HG02885 (cell line): ENCODE measurements at regions not wholly inside any gene's neighbourhood (a gene's known extent, or its start where the extent isn't known, plus 50 kb on each side); places are given as distances from the start of the nearest gene placed in this dataset.
"Not testable (repeated sequence)": the region's sequence is repeated elsewhere in the genome, so short reads cannot be mapped to it uniquely, and the experiment has no call there.

Source experiments
- ATAC-seq: cut with Tn5 transposase; IDR thresholded peaks from one replicate; pipeline ENCODE4 v1.9.1; 2021; ENCODE audit warnings: mild to moderate bottlenecking; ENCODE audit not compliant: unreplicated experiment, poor library complexity

DNA sequence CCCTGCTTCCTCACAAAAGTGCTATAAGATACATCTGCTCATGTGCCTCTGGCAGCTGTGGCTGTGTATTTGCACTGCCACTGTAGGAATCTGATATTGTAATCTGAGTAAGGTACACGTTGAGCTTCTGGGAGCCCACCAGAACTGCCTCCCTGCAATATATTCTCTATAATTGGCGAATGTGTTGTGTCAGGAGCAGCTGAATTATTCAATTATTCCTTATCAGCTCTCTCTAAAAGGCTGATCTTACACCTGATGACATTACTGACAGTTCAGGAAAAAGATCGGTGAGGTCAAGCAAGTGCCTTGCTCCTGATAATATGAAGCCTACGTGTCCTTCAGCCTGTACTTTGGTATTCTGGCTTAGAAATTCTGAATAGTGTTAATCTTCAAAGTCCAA is 1015.0 kb downstream of the CDH9 start:
- no peak for ATAC-seq

DNA sequence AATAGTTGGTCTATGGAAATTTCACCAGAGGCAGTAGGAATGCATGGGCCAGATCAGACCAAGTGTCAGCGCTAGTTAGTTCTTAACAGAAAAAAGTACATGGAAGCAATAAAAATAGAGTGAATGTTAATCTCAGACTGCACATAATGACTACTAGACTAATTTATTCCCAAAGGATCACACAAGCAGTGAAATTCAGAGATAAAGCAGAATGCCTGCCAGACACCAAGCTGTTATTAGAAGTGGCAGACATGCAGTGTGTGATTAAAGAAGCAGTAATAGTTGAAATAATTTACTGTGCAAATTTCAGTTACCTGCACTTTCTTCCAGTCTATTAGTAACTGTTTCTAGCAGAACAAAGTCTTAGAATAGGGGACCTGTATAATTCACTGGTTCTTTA is 1024.2 kb downstream of the CDH9 start:
- no peak for ATAC-seq

DNA sequence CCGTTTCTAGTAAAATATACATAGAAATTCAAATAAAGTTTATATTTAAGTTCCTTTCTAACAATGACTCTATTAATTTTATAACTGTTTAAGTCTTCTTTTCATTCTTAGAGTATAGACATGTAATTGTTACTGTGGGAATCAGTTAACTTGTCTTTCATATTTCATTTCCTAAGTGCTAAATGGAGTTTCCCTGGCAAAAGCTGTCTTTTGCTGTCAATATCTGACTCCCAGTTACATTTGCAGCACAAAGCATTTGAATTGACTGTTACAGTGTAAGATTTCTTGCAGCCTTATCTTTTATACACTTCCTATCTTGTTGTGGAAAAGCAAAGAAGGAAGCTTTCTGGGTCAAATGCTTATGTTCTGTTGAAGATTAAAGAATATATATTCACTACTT is 1026.3 kb downstream of the CDH9 start:
- no peak for ATAC-seq

DNA sequence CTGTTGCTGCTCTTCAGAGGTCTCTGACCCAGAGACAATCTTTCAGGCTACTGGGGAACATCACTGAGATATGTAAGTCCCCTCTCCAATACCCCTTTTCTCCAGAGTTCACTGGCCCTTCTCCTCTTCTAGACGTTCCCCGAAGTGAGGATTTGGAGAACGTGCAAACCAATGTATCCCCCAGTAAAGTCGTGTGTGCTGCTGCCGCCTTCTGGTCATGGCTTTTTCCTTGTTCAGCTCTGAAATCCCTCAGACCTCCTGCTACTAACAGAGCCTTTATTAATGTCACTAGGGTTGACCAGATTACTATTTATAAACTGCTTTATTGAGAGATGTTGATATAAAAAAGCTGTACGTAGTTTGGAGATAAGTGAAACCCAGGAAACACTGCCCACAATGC is 1028.6 kb downstream of the CDH9 start:
- no peak for ATAC-seq

DNA sequence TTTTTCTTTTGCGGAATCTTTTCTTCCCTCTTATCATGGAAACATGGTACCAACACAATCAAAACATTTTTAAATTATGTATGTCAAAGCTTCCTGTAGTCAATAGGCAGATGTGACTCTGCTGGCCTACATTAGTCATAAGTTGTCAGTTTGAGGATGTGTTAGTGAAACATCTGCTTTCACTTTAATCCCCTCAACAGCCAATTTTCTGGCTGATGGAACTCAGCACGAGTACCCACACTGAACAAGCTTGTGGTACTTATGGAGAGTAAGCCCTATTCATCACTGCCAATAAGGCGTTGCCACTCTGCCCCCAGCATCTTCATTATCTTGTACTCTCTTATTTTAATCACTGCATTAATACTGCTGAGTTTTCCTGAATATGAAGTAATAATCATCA is 1034.4 kb downstream of the CDH9 start:
- ATAC-seq: no peak

DNA sequence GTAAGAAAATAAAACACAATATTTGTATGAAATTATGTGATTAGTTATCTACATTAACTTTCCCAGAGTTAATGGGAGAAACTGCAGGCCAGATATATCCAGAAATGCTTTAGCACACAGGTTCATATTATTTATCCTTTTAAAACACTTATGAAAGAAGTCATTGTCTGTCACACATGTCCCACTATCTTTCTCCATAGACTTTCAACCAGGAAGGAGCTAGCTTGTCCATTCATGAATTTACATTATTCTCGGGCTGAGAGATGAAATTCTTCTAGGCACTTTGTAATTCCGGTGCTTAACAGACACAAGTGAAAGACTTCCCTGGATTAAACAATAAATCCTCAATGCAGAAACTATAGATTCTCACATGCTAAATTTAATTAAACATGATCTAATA is 1043.2 kb downstream of the CDH9 start:
- ATAC-seq: no peak

DNA sequence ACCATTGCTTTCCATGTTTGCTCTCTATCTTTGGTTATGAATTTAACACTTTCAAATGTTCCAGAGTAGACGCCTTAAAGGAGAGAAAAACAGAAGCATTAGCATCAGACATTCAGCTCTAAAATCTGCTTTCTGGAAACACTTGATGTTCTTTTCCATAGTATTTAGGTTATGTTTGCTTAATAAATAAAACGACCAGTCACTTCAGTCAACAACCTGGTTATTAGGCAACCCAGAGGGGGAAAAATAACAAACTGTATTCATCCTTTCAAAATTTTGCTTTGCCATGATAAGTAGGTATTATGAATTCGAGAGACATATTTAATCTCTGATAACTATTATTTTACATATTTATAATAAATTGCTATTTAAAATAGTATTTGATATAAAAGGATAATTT is 1044.7 kb downstream of the CDH9 start:
- ATAC-seq: no peak

DNA sequence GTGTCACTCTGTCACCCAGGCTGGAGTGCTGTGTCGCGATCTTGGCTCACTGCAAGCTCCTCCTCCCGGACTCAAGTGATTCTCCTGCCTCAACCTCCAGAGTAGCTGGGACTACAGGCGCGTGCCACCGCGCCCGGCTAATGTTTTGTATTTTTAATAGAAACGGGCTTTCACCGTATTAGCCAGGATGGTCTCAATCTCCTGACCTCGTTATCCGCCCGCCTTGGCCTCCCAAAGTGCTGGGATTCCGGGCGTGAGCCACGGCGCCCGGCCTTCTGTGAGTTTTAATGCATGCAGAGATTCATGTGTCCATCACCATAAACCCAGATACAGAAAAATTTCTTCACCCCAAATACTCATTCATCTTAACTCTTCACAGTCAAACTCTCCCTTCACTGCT is 1046.7 kb downstream of the CDH9 start:
- ATAC-seq: no peak

DNA sequence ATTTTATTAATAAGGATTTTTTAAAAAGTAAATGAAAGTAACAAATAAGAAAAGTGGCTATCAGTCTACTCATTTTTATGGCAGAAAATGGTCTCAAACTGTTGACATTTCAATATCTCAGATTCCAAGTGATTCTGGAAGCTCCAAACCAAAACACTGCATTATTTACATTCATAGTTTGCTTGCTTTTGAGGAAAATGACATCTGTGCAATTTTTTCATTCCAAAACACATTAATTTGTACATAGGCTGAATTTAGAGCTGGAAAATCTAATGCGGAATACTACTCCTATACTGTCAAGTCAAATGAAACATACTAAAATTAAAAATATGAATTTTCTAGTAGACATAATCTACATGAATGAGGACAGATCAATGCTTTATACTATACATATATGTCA is 1047.6 kb downstream of the CDH9 start:
- no peak for ATAC-seq

DNA sequence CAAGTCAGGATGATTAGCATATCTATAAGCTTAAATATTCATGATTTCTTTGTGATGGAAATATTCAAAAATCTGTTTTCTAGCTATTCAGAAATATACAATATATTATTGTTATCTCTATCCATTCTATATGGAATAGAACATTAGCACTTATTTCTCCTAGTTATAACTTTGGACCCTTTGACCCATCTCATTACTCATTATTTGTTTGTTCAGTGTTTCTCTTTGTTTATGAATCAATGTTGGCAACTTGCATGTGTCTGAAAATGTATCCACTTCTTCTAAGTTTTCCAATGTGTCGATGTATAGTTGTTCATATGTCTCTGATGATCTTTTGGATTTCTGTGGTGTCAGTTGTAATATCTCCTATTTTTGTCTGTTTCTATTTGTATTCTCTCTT is 1059.3 kb downstream of the CDH9 start:
- no peak for ATAC-seq

DNA sequence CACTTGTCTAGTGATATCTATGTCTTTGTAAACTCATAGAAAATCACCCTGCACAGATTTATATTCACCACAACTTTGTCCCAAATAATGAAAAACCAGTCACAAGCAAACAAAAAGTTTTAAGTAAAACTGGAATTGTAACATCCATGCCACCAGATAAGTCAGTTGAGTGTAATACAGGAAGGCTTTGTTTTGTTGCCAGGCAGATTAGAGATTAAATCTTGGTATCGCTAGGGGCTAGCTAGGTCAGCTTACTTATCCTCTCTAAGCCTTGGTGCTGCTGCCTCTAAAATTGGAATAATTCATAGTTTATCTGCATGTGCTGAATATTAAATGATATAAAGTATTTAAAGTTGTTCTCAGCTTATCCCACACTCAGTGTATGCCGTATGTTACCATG is 1062.5 kb downstream of the CDH9 start:
- ATAC-seq: no peak

DNA sequence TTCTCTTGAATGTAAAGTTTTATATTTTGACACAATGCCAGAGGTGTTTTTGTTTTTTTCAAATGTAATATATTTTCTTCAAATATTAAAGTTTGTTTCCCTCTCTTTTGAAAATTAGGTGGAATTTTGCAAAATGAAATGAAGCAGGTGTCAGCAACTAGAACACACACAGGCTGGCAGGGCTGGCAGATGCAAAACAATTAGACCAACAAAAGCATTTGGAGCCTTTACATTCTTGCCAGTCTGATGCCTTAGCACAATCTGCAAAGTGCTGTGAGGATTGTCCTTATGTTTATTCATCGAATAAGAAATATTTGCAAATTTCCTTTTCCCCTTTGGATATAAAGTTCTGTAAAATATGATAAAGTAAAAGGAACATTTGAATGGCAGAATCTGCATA is 1063.9 kb downstream of the CDH9 start:
- no peak for ATAC-seq

DNA sequence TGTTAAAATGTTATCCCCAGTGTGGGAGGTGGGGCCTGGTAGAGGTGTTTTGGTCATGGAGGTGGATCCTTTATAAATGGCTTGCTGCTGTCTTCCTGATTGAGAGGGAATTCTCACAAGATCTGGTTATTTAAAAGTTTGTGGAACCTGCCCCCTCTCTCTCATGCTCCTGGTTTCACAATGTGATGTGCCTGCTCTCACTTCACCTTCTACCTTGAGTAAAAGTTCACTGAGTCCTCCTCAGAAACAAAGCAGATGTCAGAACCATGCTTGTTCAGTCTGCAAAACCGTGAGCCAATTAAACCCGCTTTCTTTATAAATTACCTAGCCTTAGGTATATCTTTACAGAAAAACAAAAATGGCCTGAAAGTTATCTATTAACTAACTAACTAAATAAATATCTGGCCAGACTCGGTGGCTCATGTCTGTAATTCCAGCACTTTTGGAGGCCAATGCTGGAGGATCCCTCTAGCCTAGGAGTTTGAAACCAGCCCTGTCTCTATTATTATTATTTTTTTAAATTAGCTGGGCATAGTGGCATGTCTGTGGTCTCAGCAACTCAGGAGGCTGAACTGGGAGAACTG is 1067.4 kb downstream of the CDH9 start:
- ATAC-seq: no peak

DNA sequence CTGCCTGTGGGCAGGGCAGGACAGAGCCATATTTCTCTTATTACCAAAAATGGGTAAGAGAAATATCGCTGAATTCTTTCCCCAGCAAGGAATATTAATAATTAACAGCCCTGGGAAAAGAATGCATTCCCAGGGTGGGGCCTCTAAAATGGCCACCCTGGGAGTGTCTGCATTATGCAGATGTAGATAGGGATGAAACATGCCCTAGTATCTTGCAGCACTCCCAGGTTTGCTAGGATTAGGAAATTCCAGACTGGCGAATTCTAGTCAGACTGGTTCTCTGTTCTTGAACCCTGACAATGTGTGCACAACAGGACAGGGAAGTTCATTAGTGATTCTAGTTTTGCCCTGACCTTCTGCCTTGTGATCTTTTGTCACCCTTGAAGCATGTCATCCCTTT is 1069.3 kb downstream of the CDH9 start:
- ATAC-seq: not testable (repeated sequence)

DNA sequence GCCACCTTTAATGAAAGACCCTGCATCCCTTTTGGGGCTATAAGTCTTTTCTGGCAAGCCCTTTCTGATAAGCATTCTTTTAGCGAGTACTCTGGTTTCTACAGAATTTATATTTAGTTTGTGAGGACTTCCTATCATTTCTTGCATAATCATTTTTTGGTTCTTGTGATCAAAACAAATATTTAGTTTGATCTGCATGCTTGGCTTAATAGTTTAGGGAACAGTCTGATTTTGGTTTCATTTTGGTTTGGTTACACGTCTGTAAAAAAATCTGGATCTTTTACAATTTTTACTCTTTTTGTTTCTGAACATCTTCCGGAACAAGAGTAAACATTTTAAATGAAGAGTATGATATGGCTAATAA is 1074.4 kb downstream of the CDH9 start:
- ATAC-seq: no peak

DNA sequence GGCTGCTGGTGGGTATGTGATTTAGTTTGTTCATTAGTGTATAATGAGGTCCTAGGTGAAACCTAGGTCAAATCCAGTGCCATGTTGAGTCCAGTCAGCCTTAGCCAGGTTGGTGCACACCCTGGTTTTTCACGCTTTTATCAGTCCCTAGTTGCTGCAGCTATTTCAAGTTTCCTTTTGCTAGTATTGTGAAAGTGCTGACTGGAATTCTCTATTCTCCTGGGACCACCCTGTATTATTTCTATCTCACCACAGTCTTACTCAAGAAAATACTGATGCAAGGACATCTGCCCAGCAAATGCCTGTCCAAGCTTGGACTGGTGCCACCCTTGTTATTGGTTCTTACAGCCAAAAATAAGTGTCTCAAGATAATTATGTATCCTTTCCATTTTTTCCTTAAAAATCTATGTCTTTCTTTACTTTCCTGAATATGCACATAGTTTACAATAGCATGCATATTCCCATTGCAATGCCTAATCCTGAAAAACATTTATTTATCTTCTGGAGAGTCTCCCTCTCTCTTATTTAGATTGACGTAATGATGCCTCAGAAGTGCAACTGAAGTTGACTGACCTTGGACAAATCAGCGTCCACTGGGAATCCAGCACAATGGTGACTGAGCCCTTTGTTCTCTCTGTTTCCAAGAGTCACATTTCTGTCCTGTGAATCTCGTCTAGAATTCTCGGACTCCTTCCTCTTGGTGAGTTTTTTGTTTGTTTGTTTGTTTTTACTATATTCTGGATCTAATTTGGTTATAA is 1075.0 kb downstream of the CDH9 start:
- ATAC-seq: no peak

DNA sequence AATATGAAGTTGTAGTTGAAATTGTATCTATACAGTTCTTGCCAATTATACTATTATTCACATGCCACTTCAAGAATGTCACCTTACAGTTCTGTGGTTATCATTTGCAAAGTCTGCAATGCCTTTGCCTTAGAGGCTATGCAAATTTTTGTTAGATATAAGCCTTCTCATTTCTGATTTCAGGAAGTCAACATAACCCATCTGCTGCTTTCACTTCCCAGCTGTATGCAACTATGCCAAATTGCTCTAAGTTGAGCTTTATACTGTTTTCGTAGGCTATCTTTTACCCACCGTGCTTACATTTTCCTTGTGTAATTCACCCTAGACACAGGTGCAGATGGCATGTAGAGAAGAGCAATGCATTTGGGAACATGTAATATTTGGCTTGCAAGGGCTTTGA is 1083.0 kb downstream of the CDH9 start:
- ATAC-seq: no peak

DNA sequence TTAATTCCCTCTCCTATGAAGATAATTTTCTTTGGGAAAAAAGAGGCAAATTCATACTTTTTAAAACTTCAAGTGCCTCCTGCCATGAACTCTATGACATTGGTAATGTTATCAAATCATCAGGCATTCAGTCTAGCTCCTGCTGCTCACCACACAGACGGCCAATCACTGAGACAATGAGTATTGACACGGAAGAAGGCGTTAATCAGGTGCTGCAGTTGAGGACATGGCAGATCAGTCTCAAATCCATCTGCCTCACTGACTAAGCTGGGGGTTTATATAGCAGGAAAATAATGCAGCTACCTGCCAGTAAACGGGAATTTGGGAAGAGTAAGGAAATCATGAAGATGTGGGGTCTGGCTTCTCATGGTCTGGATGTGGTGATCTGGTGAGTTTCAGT is 1087.7 kb downstream of the CDH9 start:
- no peak for ATAC-seq

DNA sequence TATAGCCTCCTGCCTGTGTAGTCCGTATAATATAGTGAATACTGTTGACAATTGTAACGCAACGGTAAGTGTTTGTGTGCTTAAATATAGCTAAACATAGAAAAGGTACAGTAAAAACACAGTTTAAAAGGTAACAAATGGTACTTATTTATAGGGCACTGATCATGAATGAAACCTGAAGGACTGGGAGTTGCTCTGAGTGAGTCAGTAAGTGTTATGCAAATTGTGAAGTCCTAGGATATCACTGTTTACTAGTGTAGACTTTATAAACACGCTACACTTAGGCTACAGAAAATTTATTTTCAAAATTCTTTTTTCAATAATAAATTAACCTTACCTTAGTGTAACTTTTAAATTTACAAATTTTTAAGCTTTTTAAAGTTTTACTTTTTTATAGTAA is 1090.1 kb downstream of the CDH9 start:
- ATAC-seq: no peak

DNA sequence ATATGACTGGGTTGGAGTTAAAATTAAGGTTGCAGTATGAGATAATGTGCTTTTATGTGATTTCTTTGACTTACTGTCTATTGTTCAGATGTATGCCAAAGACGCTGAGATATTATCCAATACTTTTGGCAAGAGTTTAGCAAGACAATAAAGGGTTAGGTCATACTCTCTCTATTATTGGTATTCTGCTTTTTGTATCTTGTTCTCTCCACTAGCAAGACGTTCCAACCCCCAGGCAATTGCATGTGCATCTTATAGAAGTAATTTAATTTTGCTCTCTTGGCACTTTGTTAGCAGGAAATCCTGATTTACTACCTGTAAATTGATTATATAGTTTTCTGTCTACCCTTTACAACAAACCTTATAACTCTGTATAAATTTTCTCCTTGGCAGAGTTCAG is 1093.6 kb downstream of the CDH9 start:
- ATAC-seq: no peak

DNA sequence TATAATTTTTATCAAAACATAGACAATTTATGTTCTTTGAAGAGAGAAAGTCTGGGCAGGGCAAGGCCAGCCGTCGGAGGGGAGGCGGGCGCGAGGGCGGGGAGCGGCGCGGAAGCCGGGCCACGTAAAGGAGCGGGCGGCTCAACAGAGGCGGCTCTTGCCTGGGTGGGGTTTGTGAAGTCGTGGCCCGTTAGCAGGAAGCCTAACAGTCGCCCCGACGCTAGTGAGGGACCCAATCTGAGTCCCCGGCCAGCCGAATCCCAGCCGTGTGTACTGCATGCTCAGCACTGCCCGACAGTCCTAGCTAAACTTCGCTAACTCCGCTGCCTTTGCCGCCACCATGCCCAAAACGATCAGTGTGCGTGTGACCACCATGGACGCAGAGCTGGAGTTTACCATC is 1129.2 kb downstream of the CDH9 start:
- no peak for ATAC-seq

DNA sequence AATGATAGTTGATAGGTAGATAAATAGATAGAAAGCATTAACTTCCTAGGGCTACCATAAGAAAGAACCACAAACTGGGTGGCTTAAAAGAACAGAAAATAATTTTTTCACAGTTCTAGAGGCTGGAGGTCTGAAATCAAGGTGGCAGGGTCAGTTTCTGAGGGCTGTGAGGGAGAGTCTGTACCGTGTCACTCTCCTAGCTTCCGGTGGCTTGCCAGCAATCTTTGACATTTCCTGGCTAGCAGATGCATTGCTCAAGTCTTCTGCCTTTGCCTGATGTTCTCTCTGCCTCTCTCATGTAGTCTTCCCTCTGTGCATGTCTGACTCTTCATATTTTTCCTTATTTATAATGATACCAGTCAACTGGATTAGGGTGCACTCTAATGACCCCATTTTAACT is 1132.7 kb downstream of the CDH9 start:
- no peak for ATAC-seq

DNA sequence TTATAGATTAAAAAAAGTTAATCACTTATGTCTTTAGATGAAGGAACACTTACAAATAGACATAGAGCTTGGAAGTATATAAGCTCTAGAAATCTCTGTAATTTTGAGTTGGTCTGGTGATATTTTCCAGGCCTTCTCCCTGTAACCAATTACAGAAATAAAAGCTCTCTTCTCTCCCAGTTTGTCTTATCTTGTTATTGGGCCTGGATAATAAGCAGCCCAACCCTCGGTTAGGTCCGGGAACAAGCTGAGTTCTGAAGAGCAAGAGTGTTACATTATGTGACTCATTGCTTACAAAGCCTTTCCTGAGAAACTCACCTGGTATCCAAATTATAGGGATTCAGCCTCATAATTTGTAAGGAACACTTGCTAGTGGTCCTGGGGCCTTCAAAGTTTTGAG is 1146.2 kb downstream of the CDH9 start:
- ATAC-seq: no peak
